Kidney (tissue), 13 donors: ENCODE measurements at regions not wholly inside any gene's neighbourhood (a gene's known extent, or its start where the extent isn't known, plus 50 kb on each side); places are given as distances from the start of the nearest gene placed in this dataset.

ENCODE experiments used
- DNase-seq, 5 donors: peaks; one replicate each; pipeline ENCODE4 v3.0.0-alpha.2; 2013 to 2020
- FAIRE-seq: peaks from 2 replicates; lab custom pipeline; 2012; peaks lifted over from hg19 to GRCh38; lab: Jason Lieb, UNC
- H3K27ac ChIP-seq, 2 donors: one replicate each; pipeline ENCODE4 v1.7.0; 2013; ENCODE audit warnings: low read depth in 2 of 2, low read length in 2 of 2, inconsistent platforms in 1 of 2
- H3K27me3 ChIP-seq: one replicate; pipeline ENCODE4 v1.7.1; 2013; ENCODE audit warnings: low read length, inconsistent platforms; ENCODE audit not compliant: control insufficient read depth, insufficient read depth
- H3K36me3 ChIP-seq, 3 donors: one replicate each; pipeline versions ENCODE4 v1.7.0 to v1.7.1; 2013; ENCODE audit warnings: low read length in 3 of 3, control low read depth in 1 of 3, inconsistent platforms in 1 of 3; ENCODE audit not compliant: insufficient read depth in 3 of 3, control insufficient read depth in 2 of 3
- H3K4me1 ChIP-seq, 3 donors: one replicate each; pipeline versions ENCODE4 v1.7.0 to v1.7.1; 2013; ENCODE audit warnings: low read length in 3 of 3, inconsistent platforms in 1 of 3, low read depth in 1 of 3; ENCODE audit not compliant: control insufficient read depth in 2 of 3, insufficient read depth in 2 of 3
- H3K4me3 ChIP-seq, 3 donors: one replicate each; pipeline versions ENCODE4 v1.7.0 to v1.8.1; 2013; ENCODE audit warnings: low read length in 3 of 3, control low read depth in 1 of 3, inconsistent platforms in 1 of 3
- H3K9ac ChIP-seq, 3 donors: one replicate each; pipeline versions ENCODE4 v1.7.0 to v1.7.1; 2013; ENCODE audit warnings: low read length in 3 of 3, control low read depth in 1 of 3, inconsistent platforms in 1 of 3
- H3K9me3 ChIP-seq, 3 donors: one replicate each; pipeline versions ENCODE4 v1.7.0 to v1.7.1; 2013; ENCODE audit warnings: low read length in 3 of 3, control low read depth in 1 of 3, inconsistent platforms in 1 of 3; ENCODE audit not compliant: control insufficient read depth in 2 of 3, insufficient read depth in 1 of 3
- intact Hi-C: fragments of 100-400 bp; cut with DNase I; formaldehyde crosslinking; loops from one replicate; pipeline ENCODE4 v1.11.1; 2022
- TF ChIP-seq, protein P1 (sequence below): IDR thresholded peaks from 3 replicates; pipeline ENCODE4 v1.5.1; 2012; ENCODE audit warnings: mild to moderate bottlenecking, moderate library complexity, borderline replicate concordance; ENCODE audit not compliant: insufficient read depth; ENCODE audit errors: extremely low read depth
- donor health status: control.
- donor health status: control.
- donor health status: control.
- donor health status: control.
- donor health status: control.
- donor health status: DM: yes; HTN: yes; CAD: no.
- donor health status: Normal renal cell carcinoma (clear cell type).

GRCh38 chr16:82535764-82536163 lies 91.0 kb upstream of the CDH13 start:
- no peaks in the 10 kb centered on the region for H3K9me3 ChIP-seq
- DNase-seq (no peak), FAIRE-seq (no peak)
- H3K36me3 ChIP-seq: no peaks in the 10 kb centered on the region
- H3K27ac ChIP-seq: no peak overlapping the region
- no peaks in the 10 kb centered on the region for H3K4me1 ChIP-seq
- TF ChIP-seq, protein P1, sequence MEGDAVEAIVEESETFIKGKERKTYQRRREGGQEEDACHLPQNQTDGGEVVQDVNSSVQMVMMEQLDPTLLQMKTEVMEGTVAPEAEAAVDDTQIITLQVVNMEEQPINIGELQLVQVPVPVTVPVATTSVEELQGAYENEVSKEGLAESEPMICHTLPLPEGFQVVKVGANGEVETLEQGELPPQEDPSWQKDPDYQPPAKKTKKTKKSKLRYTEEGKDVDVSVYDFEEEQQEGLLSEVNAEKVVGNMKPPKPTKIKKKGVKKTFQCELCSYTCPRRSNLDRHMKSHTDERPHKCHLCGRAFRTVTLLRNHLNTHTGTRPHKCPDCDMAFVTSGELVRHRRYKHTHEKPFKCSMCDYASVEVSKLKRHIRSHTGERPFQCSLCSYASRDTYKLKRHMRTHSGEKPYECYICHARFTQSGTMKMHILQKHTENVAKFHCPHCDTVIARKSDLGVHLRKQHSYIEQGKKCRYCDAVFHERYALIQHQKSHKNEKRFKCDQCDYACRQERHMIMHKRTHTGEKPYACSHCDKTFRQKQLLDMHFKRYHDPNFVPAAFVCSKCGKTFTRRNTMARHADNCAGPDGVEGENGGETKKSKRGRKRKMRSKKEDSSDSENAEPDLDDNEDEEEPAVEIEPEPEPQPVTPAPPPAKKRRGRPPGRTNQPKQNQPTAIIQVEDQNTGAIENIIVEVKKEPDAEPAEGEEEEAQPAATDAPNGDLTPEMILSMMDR: no peak
- no peaks in the 10 kb centered on the region for H3K27me3 ChIP-seq
- no peak overlapping the region for H3K9ac ChIP-seq
- no peak overlapping the region for H3K4me3 ChIP-seq
- intact Hi-C loops: no loop called here

- no peak for FAIRE-seq
- H3K27me3 ChIP-seq: no peaks in the 10 kb centered on the region
Observed at GRCh38 chr16:82535262-82535661, 91.5 kb upstream of the CDH13 start.

GRCh38 chr16:82533189-82533588 lies 93.6 kb upstream of the CDH13 start:
- H3K4me1 ChIP-seq: no peaks in the 10 kb centered on the region
- H3K27me3 ChIP-seq: no peaks in the 10 kb centered on the region
- intact Hi-C loops: no loop called here
- TF ChIP-seq, protein P1: no peak
- H3K9ac ChIP-seq: no peak overlapping the region
- FAIRE-seq (no peak), DNase-seq (no peak)
- no peak overlapping the region for H3K4me3 ChIP-seq
- no peaks in the 10 kb centered on the region for H3K36me3 ChIP-seq
- no peak overlapping the region for H3K27ac ChIP-seq
- no peaks in the 10 kb centered on the region for H3K9me3 ChIP-seq

More at GRCh38 chr16:82535262-82535661, 91.5 kb upstream of the CDH13 start:
- H3K27ac ChIP-seq: no peak overlapping the region
- intact Hi-C loops: no loop called here
- TF ChIP-seq, protein P1: no peak
- no peak for DNase-seq
- no peaks in the 10 kb centered on the region for H3K4me1 ChIP-seq
- H3K9ac ChIP-seq: no peak overlapping the region
- H3K36me3 ChIP-seq: no peaks in the 10 kb centered on the region
- H3K9me3 ChIP-seq: no peaks in the 10 kb centered on the region
- no peak overlapping the region for H3K4me3 ChIP-seq

GRCh38 chr16:82530883-82531282 lies 95.9 kb upstream of the CDH13 start:
- Histone ChIP-seq H3K4me1 (no peaks in the 10 kb centered on the region), H3K9ac (no peak overlapping the region), H3K9me3 (no peaks in the 10 kb centered on the region), H3K27me3 (no peaks in the 10 kb centered on the region), H3K27ac (no peak overlapping the region), H3K36me3 (no peaks in the 10 kb centered on the region), H3K4me3 (no peak overlapping the region)
- TF ChIP-seq, protein P1: no peak
- DNase-seq: no peak
- intact Hi-C loops: no loop called here
- FAIRE-seq: no peak
